ENCODE measurements at regions not wholly inside any gene's neighbourhood (a gene's known extent, or its start where the extent isn't known, plus 50 kb on each side); places are given as distances from the start of the nearest gene placed in this dataset.
A peak's percentile ranks its signal among the peaks of the same experiment; 100 is the strongest.

GRCh38 chr12:114866331-114866730, 182.4 kb upstream of the TBX3 start:
- DNase-seq: no peak
- no peaks in the 10 kb centered on the region for H3K9me3 ChIP-seq (ENCODE audit: severe bottlenecking)
- peaks cover 1% of the 10 kb centered on the region for H3K27me3 ChIP-seq (ENCODE audit: insufficient read depth, low read depth, severe bottlenecking)
- no peak overlapping the region for H3K4me3 ChIP-seq (ENCODE audit: low read depth, low read length)
- H3K36me3 ChIP-seq: no peaks in the 10 kb centered on the region
- TF ChIP-seq, protein P1, sequence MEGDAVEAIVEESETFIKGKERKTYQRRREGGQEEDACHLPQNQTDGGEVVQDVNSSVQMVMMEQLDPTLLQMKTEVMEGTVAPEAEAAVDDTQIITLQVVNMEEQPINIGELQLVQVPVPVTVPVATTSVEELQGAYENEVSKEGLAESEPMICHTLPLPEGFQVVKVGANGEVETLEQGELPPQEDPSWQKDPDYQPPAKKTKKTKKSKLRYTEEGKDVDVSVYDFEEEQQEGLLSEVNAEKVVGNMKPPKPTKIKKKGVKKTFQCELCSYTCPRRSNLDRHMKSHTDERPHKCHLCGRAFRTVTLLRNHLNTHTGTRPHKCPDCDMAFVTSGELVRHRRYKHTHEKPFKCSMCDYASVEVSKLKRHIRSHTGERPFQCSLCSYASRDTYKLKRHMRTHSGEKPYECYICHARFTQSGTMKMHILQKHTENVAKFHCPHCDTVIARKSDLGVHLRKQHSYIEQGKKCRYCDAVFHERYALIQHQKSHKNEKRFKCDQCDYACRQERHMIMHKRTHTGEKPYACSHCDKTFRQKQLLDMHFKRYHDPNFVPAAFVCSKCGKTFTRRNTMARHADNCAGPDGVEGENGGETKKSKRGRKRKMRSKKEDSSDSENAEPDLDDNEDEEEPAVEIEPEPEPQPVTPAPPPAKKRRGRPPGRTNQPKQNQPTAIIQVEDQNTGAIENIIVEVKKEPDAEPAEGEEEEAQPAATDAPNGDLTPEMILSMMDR (IDR thresholded peaks at IDR 0.05; ENCODE audit: low read depth, low read length): no peak
- H3K27ac ChIP-seq: no peak overlapping the region

- Histone ChIP-seq H3K27me3 (ENCODE audit: insufficient read depth, low read depth, severe bottlenecking) (peaks cover 4% of the 10 kb centered on the region), H3K9me3 (ENCODE audit: severe bottlenecking) (no peaks in the 10 kb centered on the region), H3K4me3 (ENCODE audit: low read depth, low read length) (no peak overlapping the region), H3K36me3 (no peaks in the 10 kb centered on the region), H3K27ac (no peak overlapping the region)
- TF ChIP-seq, protein P1 (IDR thresholded peaks at IDR 0.05; ENCODE audit: low read depth, low read length): no peak
- DNase-seq: no peak
Observed at GRCh38 chr12:114864837-114865551, 181.0 kb upstream of the TBX3 start.

DNA sequence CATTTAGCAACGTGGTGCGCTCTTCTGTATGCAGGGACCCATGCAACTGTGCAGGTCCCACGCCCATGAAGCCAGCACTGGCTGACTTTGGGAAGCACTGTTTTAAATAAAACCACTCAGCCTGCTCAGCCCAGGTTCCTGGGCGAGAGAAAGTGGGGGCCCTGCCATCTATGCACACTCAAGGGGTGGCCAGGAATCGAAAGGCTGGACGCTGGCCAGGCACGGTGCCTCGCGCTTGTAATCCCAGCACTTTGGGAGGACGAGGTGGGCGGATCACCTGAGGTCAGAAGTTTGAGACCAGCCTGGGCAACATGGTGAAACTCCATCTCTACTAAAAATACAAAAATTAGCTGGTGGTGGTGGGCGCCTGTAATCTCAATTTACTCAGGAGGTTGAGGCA, 179.9 kb upstream of the TBX3 start:
- H3K36me3 ChIP-seq: no peaks in the 10 kb centered on the region
- no peak overlapping the region for H3K27ac ChIP-seq
- TF ChIP-seq, protein P1 (IDR thresholded peaks at IDR 0.05; ENCODE audit: low read depth, low read length): no peak
- no peaks in the 10 kb centered on the region for H3K9me3 ChIP-seq (ENCODE audit: severe bottlenecking)
- H3K4me3 ChIP-seq (ENCODE audit: low read depth, low read length): no peak overlapping the region
- DNase-seq: no peak
- peaks cover 4% of the 10 kb centered on the region for H3K27me3 ChIP-seq (ENCODE audit: insufficient read depth, low read depth, severe bottlenecking)

GRCh38 chr12:114860969-114861368, 177.0 kb upstream of the TBX3 start:
- DNase-seq: no peak
- Histone ChIP-seq H3K36me3 (no peaks in the 10 kb centered on the region), H3K27ac (no peak overlapping the region), H3K9me3 (ENCODE audit: severe bottlenecking) (no peaks in the 10 kb centered on the region), H3K27me3 (ENCODE audit: insufficient read depth, low read depth, severe bottlenecking) (peaks cover 4% of the 10 kb centered on the region), H3K4me3 (ENCODE audit: low read depth, low read length) (no peak overlapping the region)
- TF ChIP-seq, protein P1 (IDR thresholded peaks at IDR 0.05; ENCODE audit: low read depth, low read length): no peak

- peak; percentile 28 for DNase-seq
- no peaks in the 10 kb centered on the region for H3K9me3 ChIP-seq (ENCODE audit: severe bottlenecking)
Observed at GRCh38 chr12:114858388-114859146, 174.6 kb upstream of the TBX3 start.

More at GRCh38 chr12:114858388-114859146, 174.6 kb upstream of the TBX3 start:
- TF ChIP-seq, protein P1 (IDR thresholded peaks at IDR 0.05; ENCODE audit: low read depth, low read length): peak; percentile 35; the same call in 1 of the 2 replicates
- H3K27me3 ChIP-seq (ENCODE audit: insufficient read depth, low read depth, severe bottlenecking): peaks cover 4% of the 10 kb centered on the region
- no peak overlapping the region for H3K27ac ChIP-seq
- H3K36me3 ChIP-seq: no peaks in the 10 kb centered on the region
- no peak overlapping the region for H3K4me3 ChIP-seq (ENCODE audit: low read depth, low read length)

All from WERI-Rb-1 (cell line).